Neural crest cell (in vitro differentiated cells): ENCODE measurements at regions not wholly inside any gene's neighbourhood (a gene's known extent, or its start where the extent isn't known, plus 50 kb on each side); places are given as distances from the start of the nearest gene placed in this dataset.

Source experiments
- DNase-seq: peaks from one replicate; pipeline ENCODE4 v3.0.0; 2021; ENCODE audit warnings: low read depth, mixed read lengths, low spot score
- H3K27ac Mint-ChIP-seq: one replicate; pipeline ENCODE4 v1.8.0; 2021; ENCODE audit warnings: mild to moderate bottlenecking, mixed read lengths; ENCODE audit not compliant: unreplicated experiment
- H3K27me3 Mint-ChIP-seq: 2 replicates; pipeline ENCODE4 v1.8.0; 2021; ENCODE audit warnings: low read depth, mild to moderate bottlenecking, mixed read lengths
- H3K36me3 Mint-ChIP-seq: 2 replicates; pipeline ENCODE4 v1.8.0; 2021; ENCODE audit warnings: low read depth, mild to moderate bottlenecking, mixed read lengths
- H3K4me1 Mint-ChIP-seq: 2 replicates; pipeline ENCODE4 v1.8.0; 2021; ENCODE audit warnings: mixed read lengths
- H3K4me3 Mint-ChIP-seq: one replicate; pipeline ENCODE4 v1.8.0; 2021; ENCODE audit warnings: mild to moderate bottlenecking, mixed read lengths
- H3K9me3 Mint-ChIP-seq: 2 replicates; pipeline ENCODE4 v1.8.0; 2021; ENCODE audit warnings: mixed read lengths
- TF ChIP-seq, protein P1 (sequence below): fragments of 200-600 bp; sonication (generic); conservative IDR thresholded peaks from 2 replicates; pipeline ENCODE4 v1.5.0; 2021; ENCODE audit warnings: antibody characterized with exemption, mild to moderate bottlenecking

DNA sequence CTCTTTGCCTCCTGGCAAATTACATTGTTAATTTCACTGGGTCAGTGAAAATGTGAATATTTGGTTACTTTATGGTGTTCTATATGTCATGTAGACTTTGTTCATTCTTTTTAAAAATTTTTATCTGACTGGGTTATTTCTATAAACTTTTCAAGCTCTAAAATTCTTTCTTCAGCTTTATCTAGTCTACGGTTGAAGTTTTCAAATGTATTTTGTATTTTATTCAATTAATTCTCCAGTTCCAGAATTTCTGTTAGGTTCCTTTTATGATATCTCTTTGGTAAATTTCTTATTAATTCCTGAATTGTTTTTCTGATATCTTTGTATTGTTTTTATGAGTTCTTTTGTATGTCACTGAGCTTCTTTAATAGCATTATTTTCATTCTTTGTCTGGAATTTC is 228.1 kb downstream of the LPIN1 start:
- no peak for DNase-seq
- TF ChIP-seq, protein P1, sequence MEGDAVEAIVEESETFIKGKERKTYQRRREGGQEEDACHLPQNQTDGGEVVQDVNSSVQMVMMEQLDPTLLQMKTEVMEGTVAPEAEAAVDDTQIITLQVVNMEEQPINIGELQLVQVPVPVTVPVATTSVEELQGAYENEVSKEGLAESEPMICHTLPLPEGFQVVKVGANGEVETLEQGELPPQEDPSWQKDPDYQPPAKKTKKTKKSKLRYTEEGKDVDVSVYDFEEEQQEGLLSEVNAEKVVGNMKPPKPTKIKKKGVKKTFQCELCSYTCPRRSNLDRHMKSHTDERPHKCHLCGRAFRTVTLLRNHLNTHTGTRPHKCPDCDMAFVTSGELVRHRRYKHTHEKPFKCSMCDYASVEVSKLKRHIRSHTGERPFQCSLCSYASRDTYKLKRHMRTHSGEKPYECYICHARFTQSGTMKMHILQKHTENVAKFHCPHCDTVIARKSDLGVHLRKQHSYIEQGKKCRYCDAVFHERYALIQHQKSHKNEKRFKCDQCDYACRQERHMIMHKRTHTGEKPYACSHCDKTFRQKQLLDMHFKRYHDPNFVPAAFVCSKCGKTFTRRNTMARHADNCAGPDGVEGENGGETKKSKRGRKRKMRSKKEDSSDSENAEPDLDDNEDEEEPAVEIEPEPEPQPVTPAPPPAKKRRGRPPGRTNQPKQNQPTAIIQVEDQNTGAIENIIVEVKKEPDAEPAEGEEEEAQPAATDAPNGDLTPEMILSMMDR = no peak
- Mint-ChIP-seq H3K27ac (no peak overlapping the region), H3K27me3 (no peaks in the 10 kb centered on the region), H3K9me3 (peaks cover 29% of the 10 kb centered on the region), H3K4me3 (no peak overlapping the region), H3K4me1 (peaks cover 5% of the 10 kb centered on the region), H3K36me3 (peaks cover 14% of the 10 kb centered on the region)

GRCh38 chr2:11975373-11975772 is 228.9 kb downstream of the LPIN1 start:
- no peak overlapping the region for H3K4me3 Mint-ChIP-seq
- TF ChIP-seq, protein P1 = no peak
- no peak overlapping the region for H3K27ac Mint-ChIP-seq
- H3K9me3 Mint-ChIP-seq = peaks cover 26% of the 10 kb centered on the region
- H3K4me1 Mint-ChIP-seq = peaks cover 7% of the 10 kb centered on the region
- H3K36me3 Mint-ChIP-seq = peaks cover 14% of the 10 kb centered on the region
- DNase-seq = no peak
- no peaks in the 10 kb centered on the region for H3K27me3 Mint-ChIP-seq

GRCh38 chr2:11976073-11976472 is 229.6 kb downstream of the LPIN1 start:
- H3K27me3 Mint-ChIP-seq = no peaks in the 10 kb centered on the region
- DNase-seq = no peak
- peaks cover 7% of the 10 kb centered on the region for H3K4me1 Mint-ChIP-seq
- no peak overlapping the region for H3K27ac Mint-ChIP-seq
- H3K4me3 Mint-ChIP-seq = no peak overlapping the region
- H3K36me3 Mint-ChIP-seq = peaks cover 14% of the 10 kb centered on the region
- TF ChIP-seq, protein P1 = no peak
- H3K9me3 Mint-ChIP-seq = peaks cover 23% of the 10 kb centered on the region

GRCh38 chr2:11977766-11978524 is 231.5 kb downstream of the LPIN1 start:
- no peak overlapping the region for H3K27ac Mint-ChIP-seq
- DNase-seq = no peak
- H3K4me1 Mint-ChIP-seq = peaks cover 7% of the 10 kb centered on the region
- peaks cover 14% of the 10 kb centered on the region for H3K36me3 Mint-ChIP-seq
- TF ChIP-seq, protein P1 = no peak
- H3K27me3 Mint-ChIP-seq = no peaks in the 10 kb centered on the region
- H3K9me3 Mint-ChIP-seq = peaks cover 16% of the 10 kb centered on the region
- H3K4me3 Mint-ChIP-seq = no peak overlapping the region

DNA sequence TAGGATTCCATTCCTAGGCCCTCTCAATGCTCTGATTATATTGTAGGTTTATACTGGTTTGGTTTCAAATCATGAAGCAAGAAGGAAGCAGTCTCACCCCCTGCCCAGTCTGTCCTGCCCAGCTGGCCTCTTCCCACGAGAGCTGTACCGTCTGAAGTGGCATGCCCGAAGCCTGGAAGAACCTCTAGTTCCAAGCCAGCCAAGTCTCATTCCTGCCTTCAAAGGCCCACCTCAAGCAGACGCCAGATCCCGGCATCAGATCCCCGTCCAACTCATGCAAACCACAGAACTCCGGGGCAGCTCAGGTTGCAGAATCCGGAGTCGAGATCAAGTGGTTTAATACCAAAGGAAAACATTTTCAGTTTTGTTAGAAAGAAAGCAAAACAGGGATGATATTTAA is 234.4 kb downstream of the LPIN1 start:
- DNase-seq = no peak
- peaks cover 3% of the 10 kb centered on the region for H3K36me3 Mint-ChIP-seq
- no peak overlapping the region for H3K27ac Mint-ChIP-seq
- no peak overlapping the region for H3K4me3 Mint-ChIP-seq
- peaks cover 5% of the 10 kb centered on the region for H3K9me3 Mint-ChIP-seq
- TF ChIP-seq, protein P1 = no peak
- H3K4me1 Mint-ChIP-seq = peaks cover 7% of the 10 kb centered on the region
- no peaks in the 10 kb centered on the region for H3K27me3 Mint-ChIP-seq
